HS-5 (cell line): ENCODE measurements at regions not wholly inside any gene's neighbourhood (a gene's known extent, or its start where the extent isn't known, plus 50 kb on each side); places are given as distances from the start of the nearest gene placed in this dataset.
"Not testable (repeated sequence)": the region's sequence is repeated elsewhere in the genome, so short reads cannot be mapped to it uniquely, and the experiment has no call there.

Source experiments
- DNase-seq: peaks from one replicate; pipeline ENCODE4 v3.0.0-alpha.2; 2012; ENCODE audit warnings: low read depth

GRCh38 chr3:25153136-25153535 is 274.9 kb upstream of the RARB start:
- no peak for DNase-seq

- DNase-seq: no peak
Observed at GRCh38 chr3:25153561-25153960, 274.5 kb upstream of the RARB start.

DNA sequence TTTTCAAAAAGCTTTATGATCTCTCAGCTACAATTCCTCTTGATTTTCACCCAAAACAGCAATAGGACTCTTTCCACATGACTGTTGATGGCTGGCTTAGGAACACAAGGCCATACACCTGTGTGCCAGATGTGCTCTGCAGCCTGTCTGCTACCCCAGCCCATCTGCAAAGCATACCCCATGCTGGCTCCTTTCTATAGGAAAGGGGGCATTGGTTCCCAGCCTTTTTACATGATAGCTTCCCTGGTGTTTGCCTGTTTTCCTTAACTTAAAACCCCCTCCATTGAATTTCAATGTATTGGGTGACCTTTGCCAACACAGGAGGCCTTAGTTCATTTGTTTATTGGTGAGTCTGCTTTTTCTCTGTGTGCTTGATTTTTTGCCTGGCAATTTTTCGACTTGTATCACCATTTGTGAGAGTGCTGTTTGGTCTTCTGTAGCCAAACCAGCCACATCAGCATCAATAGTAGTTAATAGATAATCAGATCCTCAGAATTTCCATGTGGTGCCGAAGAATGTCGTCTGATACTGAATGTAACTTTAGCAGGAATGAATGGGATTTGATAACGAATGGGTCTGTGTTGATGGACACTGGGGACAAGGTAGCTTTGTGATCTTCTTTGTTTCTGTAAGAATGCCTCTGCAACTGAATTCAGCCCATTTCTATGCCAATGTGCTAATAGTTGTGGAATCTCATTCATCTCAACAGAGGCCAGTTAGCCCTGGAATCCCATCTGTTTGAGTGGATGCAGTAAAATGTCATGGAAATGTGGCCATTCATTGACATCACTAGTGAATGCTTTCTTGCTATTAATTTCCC is 272.2 kb upstream of the RARB start:
- no peak for DNase-seq

- peak; percentile 41 for DNase-seq
Observed at GRCh38 chr3:25156626-25157025, 271.4 kb upstream of the RARB start.

- DNase-seq: no peak
Observed at GRCh38 chr3:25165306-25165705, 262.8 kb upstream of the RARB start.

DNA sequence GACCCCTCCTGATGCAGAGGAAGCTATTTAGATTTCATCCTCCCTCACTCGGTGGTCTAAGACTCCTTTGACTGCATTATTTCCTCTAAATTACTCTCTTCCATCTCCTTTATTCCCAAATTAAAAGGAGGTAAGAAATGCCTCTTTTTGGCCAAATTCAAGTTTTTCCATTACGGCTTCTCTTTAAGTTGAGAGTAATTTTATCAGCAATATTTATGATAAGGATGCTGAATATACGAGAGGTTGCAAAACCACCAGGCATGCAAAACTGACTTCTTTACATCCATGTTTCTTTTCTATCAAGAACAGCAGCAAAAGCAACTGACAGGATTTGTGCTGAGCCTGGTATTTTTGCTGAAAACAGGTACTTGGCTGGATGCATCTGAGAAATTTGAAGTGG is 262.0 kb upstream of the RARB start:
- DNase-seq: no peak

GRCh38 chr3:25169151-25169550 is 258.9 kb upstream of the RARB start:
- no peak for DNase-seq

DNA sequence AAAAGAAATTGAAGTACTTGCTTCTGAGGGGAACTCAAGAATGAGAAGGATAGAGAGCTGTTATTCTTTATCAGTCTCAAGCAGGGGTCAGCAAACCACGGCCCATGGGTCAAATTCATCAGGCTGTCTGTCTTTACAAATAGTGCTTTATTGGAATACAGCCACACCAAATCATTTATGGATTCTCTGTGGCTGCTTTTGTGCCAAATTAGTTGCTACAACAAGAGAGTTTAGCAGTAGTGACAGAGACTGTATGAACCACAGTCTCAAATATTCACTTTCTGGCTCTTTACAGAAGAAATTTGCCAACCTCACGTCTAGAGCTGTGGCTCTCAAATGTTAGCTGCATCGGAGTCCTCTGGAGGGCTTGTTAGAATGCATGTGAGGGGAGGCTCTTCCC is 258.0 kb upstream of the RARB start:
- no peak for DNase-seq

GRCh38 chr3:25171118-25171807 is 256.8 kb upstream of the RARB start:
- no peak for DNase-seq

DNA sequence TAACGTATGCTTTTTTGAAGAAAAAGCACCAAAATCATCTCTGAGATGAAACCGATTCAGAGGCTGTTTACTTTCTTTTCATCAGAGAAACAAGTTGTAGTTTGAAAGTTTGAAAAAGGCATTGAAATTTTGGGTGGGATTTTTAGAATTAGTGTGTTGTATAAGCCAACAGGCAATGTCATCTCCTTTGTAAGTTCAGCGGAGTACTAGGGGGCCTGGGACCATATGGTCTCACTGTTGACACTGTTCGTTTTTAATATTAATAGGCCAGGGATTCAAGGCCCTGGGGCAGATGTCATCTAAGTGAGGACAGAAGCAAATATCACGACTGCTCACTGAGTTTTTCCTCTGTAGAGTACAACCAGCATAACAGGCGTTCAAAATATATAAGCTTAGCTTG is 256.2 kb upstream of the RARB start:
- no peak for DNase-seq

DNA sequence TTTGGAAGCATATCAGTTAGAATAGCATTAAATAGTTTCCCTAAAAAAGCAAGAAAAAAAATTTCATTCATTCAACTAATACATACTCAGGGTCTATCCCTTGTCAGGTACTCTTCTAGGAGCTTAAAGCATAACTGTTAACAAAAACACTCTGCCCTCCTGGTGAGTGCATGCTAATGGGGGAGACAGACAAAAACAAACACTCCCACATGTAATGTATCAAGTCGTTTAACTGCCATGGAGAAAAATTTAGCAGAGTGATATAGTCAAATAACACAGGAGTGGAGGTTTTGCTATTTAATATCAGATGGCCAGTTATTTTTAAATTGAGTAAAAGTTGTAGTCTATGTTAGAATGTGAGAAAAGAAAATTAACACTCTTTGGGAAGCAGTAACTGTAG is 254.5 kb upstream of the RARB start:
- DNase-seq: no peak

DNA sequence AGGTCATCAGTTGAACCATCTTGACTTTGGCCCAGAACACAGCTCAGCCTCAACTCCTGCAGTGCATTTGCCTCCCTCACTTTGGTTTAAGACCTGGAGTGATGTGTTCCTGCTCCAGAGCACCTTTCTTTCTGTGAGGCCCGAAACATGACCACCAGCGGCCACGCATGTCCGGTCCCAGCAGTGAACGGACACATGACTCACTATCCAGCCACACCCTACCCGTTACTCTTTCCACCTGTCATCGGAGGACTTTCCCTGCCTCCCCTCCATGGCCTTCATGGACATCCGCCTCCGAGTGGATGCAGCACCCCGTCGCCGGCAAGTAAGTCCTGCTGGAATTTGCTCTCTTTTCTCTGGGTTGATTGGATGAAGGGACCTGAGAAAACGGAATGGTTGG is 253.8 kb upstream of the RARB start:
- DNase-seq: no peak

- DNase-seq: no peak
Observed at GRCh38 chr3:25177041-25177440, 251.0 kb upstream of the RARB start.

DNA sequence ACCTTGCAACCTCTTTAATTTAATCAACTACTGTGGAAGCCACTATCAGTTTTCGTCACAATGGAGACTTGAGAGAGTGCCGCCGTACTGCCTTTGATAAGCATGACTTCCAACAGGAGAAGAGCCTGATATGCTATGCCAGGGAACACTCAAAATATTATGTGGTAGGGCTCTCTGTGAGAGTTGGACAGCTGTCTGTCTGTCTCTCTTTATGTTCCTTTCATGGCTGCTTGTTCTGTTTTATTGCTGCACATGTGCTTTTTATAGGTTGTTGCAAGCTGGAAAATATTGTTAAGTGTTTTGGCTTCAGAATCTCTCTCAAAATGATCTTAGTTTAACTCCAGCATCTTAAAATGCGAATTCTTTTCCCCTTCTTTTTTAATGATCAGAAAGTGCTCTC is 249.4 kb upstream of the RARB start:
- no peak for DNase-seq

- DNase-seq: no peak
Observed at GRCh38 chr3:25181096-25181495, 247.0 kb upstream of the RARB start.

DNA sequence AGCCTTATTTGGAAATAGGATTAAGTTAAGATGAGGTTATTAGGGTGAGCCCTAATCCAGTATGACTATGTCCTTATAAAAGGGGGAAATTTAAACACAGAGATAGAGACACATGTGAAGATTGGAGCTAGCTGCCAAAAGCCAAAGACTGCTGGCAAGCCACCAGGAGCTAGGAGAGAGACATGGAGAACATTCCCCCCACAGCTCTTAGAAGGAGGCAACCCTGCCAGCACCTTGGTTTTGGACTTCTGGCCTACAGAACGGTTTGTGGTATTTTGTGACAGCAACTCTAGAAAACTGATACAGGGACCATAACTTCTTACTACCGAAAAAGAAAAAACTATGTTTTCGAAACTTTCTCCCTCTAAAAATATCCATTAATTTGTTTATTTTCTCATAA is 245.3 kb upstream of the RARB start:
- DNase-seq: no peak

GRCh38 chr3:25184641-25185250 is 243.3 kb upstream of the RARB start:
- no peak for DNase-seq

DNA sequence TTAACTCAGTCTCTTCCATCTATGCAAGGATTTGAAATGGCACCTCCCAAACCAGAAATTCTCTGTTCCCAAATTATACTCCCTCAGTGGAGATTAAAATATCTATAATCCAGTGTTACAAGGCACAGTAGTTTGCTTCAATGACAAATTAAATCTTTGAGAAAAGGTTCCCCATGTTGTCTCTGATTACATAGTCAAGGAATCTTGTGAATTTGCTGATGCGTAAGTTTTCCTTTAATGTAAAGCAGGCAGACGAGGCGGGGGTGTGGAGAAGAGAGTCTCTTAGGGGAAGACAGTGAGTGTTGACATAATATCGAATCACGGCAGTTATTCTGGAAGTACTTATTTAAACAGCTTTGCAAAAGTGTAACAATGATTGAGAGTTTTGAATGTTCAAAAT is 236.4 kb upstream of the RARB start:
- no peak for DNase-seq

GRCh38 chr3:25199567-25199966 is 228.5 kb upstream of the RARB start:
- DNase-seq: not testable (repeated sequence)

- DNase-seq: no peak
Observed at GRCh38 chr3:25212736-25213135, 215.3 kb upstream of the RARB start.

GRCh38 chr3:25214034-25214433 is 214.0 kb upstream of the RARB start:
- no peak for DNase-seq

DNA sequence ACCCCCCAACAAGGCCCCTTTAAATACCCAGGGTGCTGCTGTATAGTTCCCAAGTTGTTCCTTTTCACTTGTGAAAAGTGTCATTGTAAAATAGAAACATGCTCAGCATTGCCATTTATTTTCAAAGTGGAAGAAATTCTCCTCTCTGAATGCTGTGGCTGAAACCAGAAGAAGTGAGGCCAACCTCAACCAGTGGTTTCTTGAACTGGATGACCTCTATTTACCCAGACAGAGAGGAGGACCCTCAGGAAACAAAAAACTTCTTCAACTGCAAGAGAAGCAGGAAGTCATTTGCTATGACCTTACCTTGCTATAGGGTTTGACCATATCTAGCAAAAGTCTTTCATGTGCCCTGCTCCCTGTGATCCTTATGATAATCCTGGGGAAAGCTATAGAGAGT is 209.7 kb upstream of the RARB start:
- no peak for DNase-seq

DNA sequence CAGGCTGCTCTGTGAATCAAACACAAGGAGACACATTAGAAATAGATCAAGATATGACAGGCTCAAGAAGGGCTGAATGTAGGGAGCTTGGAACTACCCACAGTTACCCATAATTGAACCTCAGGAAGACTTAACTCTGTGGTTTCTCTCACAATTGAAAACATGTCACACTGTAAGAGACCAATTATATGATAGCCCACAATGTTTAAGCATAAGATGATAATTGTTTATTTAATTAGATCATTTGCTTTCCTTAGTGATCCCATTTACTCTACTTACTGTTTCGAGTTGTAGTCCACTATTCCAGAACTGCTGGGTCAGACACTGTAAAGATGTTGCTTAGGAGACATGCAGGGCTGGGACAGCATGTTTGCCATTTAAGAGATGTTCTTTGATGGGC is 201.3 kb upstream of the RARB start:
- no peak for DNase-seq
